ENCODE measurements at regions not wholly inside any gene's neighbourhood (a gene's known extent, or its start where the extent isn't known, plus 50 kb on each side); places are given as distances from the start of the nearest gene placed in this dataset.
"Not testable (repeated sequence)": the region's sequence is repeated elsewhere in the genome, so short reads cannot be mapped to it uniquely, and the experiment has no call there.

DNA sequence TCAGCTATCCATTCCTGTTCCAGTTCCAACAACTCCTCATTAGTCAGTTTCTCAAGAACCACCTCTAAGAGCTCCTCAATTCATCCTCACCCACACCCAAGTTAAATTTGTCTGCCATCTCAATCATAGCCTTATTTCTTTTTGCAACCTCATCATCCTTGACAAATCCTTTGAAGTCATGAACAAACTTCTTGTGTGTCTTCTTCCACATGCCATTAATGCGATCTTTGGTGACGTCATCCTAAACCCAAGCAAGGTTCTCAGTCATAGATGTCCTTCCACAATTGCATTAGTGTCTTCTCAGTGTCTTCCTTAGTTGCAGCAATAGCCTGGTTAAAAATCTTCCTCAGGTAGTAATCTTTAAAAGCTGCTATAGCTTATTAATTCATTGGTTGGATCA is 71.2 kb upstream of the FSIP2 start:
- DNase-seq: no peak

DNA sequence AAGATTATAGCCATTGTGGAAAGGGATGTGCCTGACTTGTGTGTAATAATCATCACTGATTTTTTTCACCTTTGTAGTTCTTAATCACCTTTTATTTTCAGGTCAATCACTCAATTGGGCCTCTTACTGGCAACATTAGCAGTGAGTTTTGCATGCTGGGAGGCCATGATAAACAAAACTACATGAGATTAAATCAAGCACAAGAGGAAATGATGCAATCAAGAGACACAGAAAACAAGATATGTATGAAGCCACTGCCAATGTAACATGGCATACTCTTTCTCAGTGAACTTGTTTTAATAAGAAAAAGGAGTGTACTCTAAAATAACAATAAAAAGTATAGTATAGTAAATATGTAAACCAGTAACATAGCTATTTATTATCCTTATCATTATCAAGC is 69.9 kb upstream of the FSIP2 start:
- no peak for DNase-seq

DNA sequence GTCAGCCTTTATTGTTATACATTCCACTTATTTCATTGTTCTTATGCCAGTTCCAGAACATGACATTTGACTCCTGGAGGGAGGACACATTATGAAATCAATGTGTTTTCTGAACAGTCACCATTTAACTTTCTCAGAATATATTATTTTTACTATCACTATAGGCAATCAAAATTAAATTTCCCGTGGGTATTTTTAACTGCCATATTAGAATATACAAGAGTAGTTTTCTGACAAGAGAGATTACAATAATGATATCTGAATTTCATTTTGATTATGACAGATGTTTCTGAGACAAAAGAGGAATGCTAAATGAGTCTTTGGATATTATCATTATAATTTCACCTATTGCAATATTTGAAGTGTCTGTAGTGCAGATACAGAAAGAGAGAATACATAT is 64.4 kb upstream of the FSIP2 start:
- DNase-seq: no peak

DNA sequence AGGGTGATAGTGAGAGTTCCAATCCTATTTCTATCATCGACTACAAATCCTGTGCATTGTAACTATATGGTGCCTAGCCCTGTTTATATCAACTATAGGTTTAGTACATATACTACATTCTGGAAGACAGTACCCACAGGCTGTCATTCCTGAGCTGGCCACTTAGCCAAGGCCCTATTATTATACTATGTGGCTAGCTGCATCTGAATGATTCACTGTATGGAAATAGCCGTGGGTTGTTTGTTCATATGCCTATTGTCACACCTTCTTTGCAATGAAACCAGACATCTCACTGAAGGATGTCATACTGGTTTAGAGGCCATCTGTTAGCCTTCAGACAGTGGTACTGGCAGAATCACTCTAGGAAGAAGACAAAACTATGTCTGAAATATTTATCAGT is 62.3 kb upstream of the FSIP2 start:
- DNase-seq: no peak

DNA sequence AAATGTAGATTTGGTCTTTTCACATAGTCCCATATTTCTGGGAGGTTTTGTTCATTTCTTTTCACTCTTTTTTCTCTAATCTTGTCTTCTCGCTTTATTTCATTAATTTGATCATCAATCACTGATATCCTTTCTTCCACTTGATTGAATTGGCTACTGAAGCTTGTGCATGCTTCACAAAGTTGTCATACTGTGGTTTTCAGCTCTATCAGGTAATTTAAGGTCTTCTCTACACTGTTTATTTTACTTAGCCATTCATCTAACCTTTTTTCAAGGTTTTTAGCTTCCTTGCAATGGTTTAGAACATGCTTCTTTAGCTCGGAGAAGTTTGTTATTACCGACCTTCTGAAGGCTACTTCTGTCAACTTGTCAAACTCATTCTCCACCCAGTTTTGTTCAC is 51.6 kb upstream of the FSIP2 start:
- DNase-seq: not testable (repeated sequence)

DNA sequence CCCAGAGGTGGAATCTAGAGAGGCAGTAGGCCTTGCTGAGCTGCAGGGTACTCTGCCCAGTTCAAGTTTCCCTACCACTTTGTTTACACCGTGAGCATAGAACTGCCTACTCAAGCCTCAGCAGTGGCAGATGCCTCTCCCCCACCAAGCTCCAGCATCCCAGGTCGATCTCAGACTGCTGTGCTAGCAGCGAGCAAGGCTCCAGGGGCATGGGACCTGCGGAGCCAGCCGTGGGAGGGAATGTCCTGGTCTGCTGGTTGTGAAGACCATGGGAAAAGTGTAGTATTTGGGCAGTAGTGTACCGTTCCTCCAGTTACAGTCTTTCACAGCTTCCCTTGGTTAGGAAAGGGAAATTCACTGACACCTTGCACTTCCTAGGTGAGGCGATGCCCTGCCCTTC is 50.6 kb upstream of the FSIP2 start:
- DNase-seq: no peak
